Caco-2 (cell line): ENCODE measurements at regions not wholly inside any gene's neighbourhood (a gene's known extent, or its start where the extent isn't known, plus 50 kb on each side); places are given as distances from the start of the nearest gene placed in this dataset.

Experiments
- BruUV-seq: library from RNA; stranded (reverse); fragments of 400-500 nt; replicated peaks from 2 replicates; lab custom pipeline; 2021; lab: Mats Ljungman, UMichigan
- CTCF ChIA-PET: fragments of 300-600 bp; sonication (Branson Sonifier 250); formaldehyde crosslinking; loops from one replicate; lab custom pipeline; 2022; ENCODE audit warnings: antibody characterized with exemption; lab: Charles Lee
- POLR2A ChIA-PET: fragments of 300-600 bp; sonication (Branson Sonifier 250); formaldehyde crosslinking; loops from one replicate; lab custom pipeline; 2022; ENCODE audit warnings: antibody characterized with exemption; lab: Charles Lee
- DNase-seq, 2 experiments: peaks; one replicate each; pipeline versions ENCODE4 v3.0.0 to v3.0.0-alpha.2; 2020 to 2022
- H3K27me3 ChIP-seq: replicated peaks from 2 replicates; pipeline ENCODE4 v1.6.0; 2011; ENCODE audit warnings: low read length; ENCODE audit not compliant: control insufficient read depth, insufficient read depth
- H3K36me3 ChIP-seq: 2 replicates; pipeline ENCODE4 v1.5.1; 2011; ENCODE audit warnings: low read length; ENCODE audit not compliant: control insufficient read depth, insufficient read depth
- H3K4me1 ChIP-seq: fragments of 250-450 bp; sonication (Bioruptor Pico); 2 replicates; pipeline ENCODE4 v1.5.1; 2020; ENCODE audit warnings: mild to moderate bottlenecking
- H3K4me3 ChIP-seq: 2 replicates; pipeline ENCODE4 v1.5.1; 2011; ENCODE audit warnings: low read depth, mild to moderate bottlenecking, control low read depth, low read length
- H3K9me3 ChIP-seq: fragments of 250-450 bp; sonication (Bioruptor Pico); 2 replicates; pipeline ENCODE4 v1.5.1; 2020; ENCODE audit warnings: mild to moderate bottlenecking, moderate library complexity
- H3K27ac Mint-ChIP-seq: one replicate; pipeline ENCODE4 v1.8.0; 2022; ENCODE audit warnings: mixed read lengths; ENCODE audit not compliant: unreplicated experiment
- H3K27me3 Mint-ChIP-seq: one replicate; pipeline ENCODE4 v1.8.0; 2022; ENCODE audit warnings: mixed read lengths; ENCODE audit not compliant: insufficient read depth, unreplicated experiment
- H3K36me3 Mint-ChIP-seq: one replicate; pipeline ENCODE4 v1.8.0; 2022; ENCODE audit warnings: mild to moderate bottlenecking, mixed read lengths; ENCODE audit not compliant: insufficient read depth, unreplicated experiment
- H3K4me1 Mint-ChIP-seq: one replicate; pipeline ENCODE4 v1.8.0; 2022; ENCODE audit warnings: low read depth, mixed read lengths; ENCODE audit not compliant: unreplicated experiment
- H3K4me3 Mint-ChIP-seq: one replicate; pipeline ENCODE4 v1.8.0; 2022; ENCODE audit warnings: mild to moderate bottlenecking, moderate library complexity, mixed read lengths; ENCODE audit not compliant: unreplicated experiment
- H3K9me3 Mint-ChIP-seq: one replicate; pipeline ENCODE4 v1.8.0; 2022; ENCODE audit warnings: mixed read lengths; ENCODE audit not compliant: unreplicated experiment
- intact Hi-C: fragments of 100-400 bp; cut with micrococcal nuclease; formaldehyde crosslinking; loops from one replicate; pipeline ENCODE4 v1.10.0; 2022; ENCODE audit not compliant: unreplicated experiment
- TF ChIP-seq, protein P1 (sequence below), 2 experiments: fragments of 200-600 bp in 1 of 2; IDR thresholded peaks; 1 replicate in 1 of 2; 2 replicates in 1 of 2; pipeline versions ENCODE4 v1.5.1 to v1.8.0; 2011 to 2022; ENCODE audit warnings: antibody characterized with exemption in 1 of 2, control low read depth in 1 of 2, inconsistent platforms in 1 of 2, low read depth in 1 of 2, low read length in 1 of 2, mild to moderate bottlenecking in 1 of 2, moderate library complexity in 1 of 2; ENCODE audit not compliant: insufficient read depth in 1 of 2, severe bottlenecking in 1 of 2, unreplicated experiment in 1 of 2

DNA sequence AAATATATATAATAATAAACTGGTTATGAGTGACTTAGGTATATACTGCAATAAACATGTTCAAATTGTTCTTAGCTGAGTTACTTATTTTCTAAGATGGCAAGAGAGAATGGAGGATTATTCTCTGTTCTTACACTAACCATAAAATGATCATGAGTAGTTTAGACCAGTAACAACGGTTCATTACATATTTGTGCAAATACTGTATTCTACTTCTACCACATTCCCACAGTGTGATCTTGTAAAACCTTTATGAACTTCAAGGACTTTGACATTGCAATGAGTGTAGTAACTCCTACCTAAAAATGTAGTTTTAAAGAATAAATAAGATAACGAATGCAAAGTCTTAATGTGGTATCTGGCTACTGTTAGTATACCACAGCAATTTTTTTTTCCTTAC, 353.7 kb upstream of the NCAM2 start:
- no peaks in the 10 kb centered on the region for H3K4me1 ChIP-seq
- BruUV-seq = no TSS peak
- intact Hi-C loops = no loop called here
- no peaks in the 10 kb centered on the region for H3K36me3 ChIP-seq
- ChIA-PET CTCF (no interaction called here), POLR2A (no interaction called here)
- Mint-ChIP-seq H3K4me1 (no peaks in the 10 kb centered on the region), H3K4me3 (no peak overlapping the region), H3K9me3 (peaks cover 6% of the 10 kb centered on the region), H3K27ac (no peak overlapping the region), H3K27me3 (no peaks in the 10 kb centered on the region), H3K36me3 (no peaks in the 10 kb centered on the region)
- TF ChIP-seq, protein P1, sequence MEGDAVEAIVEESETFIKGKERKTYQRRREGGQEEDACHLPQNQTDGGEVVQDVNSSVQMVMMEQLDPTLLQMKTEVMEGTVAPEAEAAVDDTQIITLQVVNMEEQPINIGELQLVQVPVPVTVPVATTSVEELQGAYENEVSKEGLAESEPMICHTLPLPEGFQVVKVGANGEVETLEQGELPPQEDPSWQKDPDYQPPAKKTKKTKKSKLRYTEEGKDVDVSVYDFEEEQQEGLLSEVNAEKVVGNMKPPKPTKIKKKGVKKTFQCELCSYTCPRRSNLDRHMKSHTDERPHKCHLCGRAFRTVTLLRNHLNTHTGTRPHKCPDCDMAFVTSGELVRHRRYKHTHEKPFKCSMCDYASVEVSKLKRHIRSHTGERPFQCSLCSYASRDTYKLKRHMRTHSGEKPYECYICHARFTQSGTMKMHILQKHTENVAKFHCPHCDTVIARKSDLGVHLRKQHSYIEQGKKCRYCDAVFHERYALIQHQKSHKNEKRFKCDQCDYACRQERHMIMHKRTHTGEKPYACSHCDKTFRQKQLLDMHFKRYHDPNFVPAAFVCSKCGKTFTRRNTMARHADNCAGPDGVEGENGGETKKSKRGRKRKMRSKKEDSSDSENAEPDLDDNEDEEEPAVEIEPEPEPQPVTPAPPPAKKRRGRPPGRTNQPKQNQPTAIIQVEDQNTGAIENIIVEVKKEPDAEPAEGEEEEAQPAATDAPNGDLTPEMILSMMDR (IDR thresholded peaks at IDR 0.05; ENCODE audit: insufficient read depth in 1 of 2, low read depth in 1 of 2, low read length in 1 of 2, severe bottlenecking in 1 of 2, unreplicated experiment in 1 of 2) = no peak
- no peaks in the 10 kb centered on the region; the same call in 1 of the 2 replicates for H3K9me3 ChIP-seq
- no peak for DNase-seq
- H3K4me3 ChIP-seq = no peak overlapping the region
- no peaks in the 10 kb centered on the region for H3K27me3 ChIP-seq

DNA sequence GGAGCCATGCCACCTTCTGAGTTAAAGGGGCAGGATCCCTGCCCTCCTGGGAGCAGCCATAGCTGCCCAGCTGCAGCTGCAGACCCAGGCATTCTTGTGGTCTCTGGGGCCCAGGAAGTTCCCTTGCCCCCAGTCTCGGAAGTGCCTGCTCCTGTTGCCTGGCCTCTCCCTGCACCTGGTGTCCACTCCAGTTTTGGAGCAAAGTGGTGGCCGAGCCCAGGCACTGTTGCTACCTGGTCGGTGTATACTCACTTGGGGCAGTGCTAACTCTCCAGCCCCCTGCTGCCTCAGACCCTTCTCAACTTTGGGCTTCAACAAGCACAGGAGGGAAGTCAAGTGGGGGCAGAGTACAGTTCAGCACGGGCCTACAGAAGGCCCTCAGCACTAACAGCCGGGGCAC, 352.9 kb upstream of the NCAM2 start:
- TF ChIP-seq, protein P1 (IDR thresholded peaks at IDR 0.05; ENCODE audit: insufficient read depth in 1 of 2, low read depth in 1 of 2, low read length in 1 of 2, severe bottlenecking in 1 of 2, unreplicated experiment in 1 of 2) = no peak
- Mint-ChIP-seq H3K27ac (no peak overlapping the region), H3K4me1 (no peaks in the 10 kb centered on the region), H3K36me3 (no peaks in the 10 kb centered on the region), H3K4me3 (no peak overlapping the region), H3K27me3 (no peaks in the 10 kb centered on the region), H3K9me3 (no peaks in the 10 kb centered on the region)
- no peak for DNase-seq
- intact Hi-C loops = no loop called here
- Histone ChIP-seq H3K36me3 (no peaks in the 10 kb centered on the region), H3K4me3 (no peak overlapping the region), H3K9me3 (no peaks in the 10 kb centered on the region; the same call in 1 of the 2 replicates), H3K4me1 (no peaks in the 10 kb centered on the region), H3K27me3 (no peaks in the 10 kb centered on the region)
- ChIA-PET POLR2A (no interaction called here), CTCF (no interaction called here)
- BruUV-seq = no TSS peak

DNA sequence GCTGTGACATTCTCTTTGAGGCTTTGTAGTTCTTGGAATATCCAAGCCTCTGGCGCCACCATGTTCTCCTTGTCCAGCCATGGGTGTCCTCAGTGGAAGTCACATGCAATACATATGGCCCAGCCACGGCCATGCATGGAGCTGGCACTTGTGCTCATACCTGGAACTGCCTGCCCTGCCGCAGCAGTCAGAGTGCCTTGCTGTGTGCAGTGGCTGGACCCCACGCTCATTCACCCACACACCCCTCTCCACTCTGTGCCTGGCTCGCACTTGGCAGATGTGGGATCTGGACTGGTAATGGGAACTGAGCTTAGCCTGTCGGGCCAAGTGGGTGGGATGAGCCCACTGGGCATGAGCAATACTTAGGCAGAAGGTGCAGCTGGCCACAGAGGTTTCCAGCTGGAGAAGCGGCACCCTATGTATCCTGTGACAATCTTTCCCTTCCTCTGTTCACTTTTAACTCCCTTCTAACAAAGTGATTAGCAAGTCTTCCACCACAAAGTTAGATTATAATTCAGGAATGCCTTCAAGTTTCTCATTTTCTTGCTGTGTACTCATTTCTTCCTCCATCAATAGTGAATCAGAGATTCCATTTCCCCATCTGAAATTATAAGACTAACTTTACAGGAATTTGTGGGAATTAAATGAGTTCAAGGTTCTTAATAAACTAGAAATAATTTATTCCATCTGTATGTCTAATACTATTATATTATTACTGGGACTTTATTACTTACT, 351.6 kb upstream of the NCAM2 start:
- Mint-ChIP-seq H3K4me3 (no peak overlapping the region), H3K9me3 (no peaks in the 10 kb centered on the region), H3K27me3 (no peaks in the 10 kb centered on the region), H3K4me1 (no peaks in the 10 kb centered on the region), H3K36me3 (no peaks in the 10 kb centered on the region), H3K27ac (no peak overlapping the region)
- H3K9me3 ChIP-seq = no peaks in the 10 kb centered on the region; the same call in 1 of the 2 replicates
- no peaks in the 10 kb centered on the region for H3K4me1 ChIP-seq
- intact Hi-C loops = no loop called here
- ChIA-PET CTCF (no interaction called here), POLR2A (no interaction called here)
- BruUV-seq = no TSS peak
- no peaks in the 10 kb centered on the region for H3K36me3 ChIP-seq
- H3K27me3 ChIP-seq = no peaks in the 10 kb centered on the region
- TF ChIP-seq, protein P1 (IDR thresholded peaks at IDR 0.05; ENCODE audit: insufficient read depth in 1 of 2, low read depth in 1 of 2, low read length in 1 of 2, severe bottlenecking in 1 of 2, unreplicated experiment in 1 of 2) = no peak
- no peak for DNase-seq
- H3K4me3 ChIP-seq = no peak overlapping the region
